Neural cell (in vitro differentiated cells): ENCODE measurements at regions not wholly inside any gene's neighbourhood (a gene's known extent, or its start where the extent isn't known, plus 50 kb on each side); places are given as distances from the start of the nearest gene placed in this dataset.

Experiments
- EZH2 ChIP-seq: fragments of 200-600, 300-800 bp; shearing (Covaris generic), sonication (generic); IDR thresholded peaks from 2 replicates; pipeline ENCODE4 v1.6.1; 2014; ENCODE audit warnings: antibody characterized with exemption, low read length, borderline replicate concordance, mild to moderate bottlenecking; ENCODE audit not compliant: insufficient read depth, poor library complexity, severe bottlenecking
- POLR2AphosphoS5 ChIP-seq: IDR thresholded peaks from 2 replicates; pipeline ENCODE4 v1.6.1; 2012
- RAD21 ChIP-seq: fragments of 450-650 bp; conservative IDR thresholded peaks from 2 replicates; pipeline ENCODE4 v1.6.1; 2014; ENCODE audit warnings: antibody characterized with exemption, mild to moderate bottlenecking, moderate library complexity
- SMC3 ChIP-seq: fragments of 450-650 bp; conservative IDR thresholded peaks from 2 replicates; pipeline ENCODE4 v1.6.1; 2014; ENCODE audit warnings: antibody characterized with exemption, mild to moderate bottlenecking, moderate library complexity; ENCODE audit not compliant: poor library complexity
- TF ChIP-seq, protein P1 (sequence below): fragments of 450-650 bp; IDR thresholded peaks from 2 replicates; pipeline ENCODE4 v1.5.1; 2014; ENCODE audit warnings: antibody characterized with exemption, mild to moderate bottlenecking, moderate library complexity; ENCODE audit not compliant: poor library complexity, severe bottlenecking
- TF ChIP-seq, protein P2 (sequence below): IDR thresholded peaks from 2 replicates; pipeline ENCODE4 v1.6.1; 2012; ENCODE audit warnings: borderline replicate concordance

DNA sequence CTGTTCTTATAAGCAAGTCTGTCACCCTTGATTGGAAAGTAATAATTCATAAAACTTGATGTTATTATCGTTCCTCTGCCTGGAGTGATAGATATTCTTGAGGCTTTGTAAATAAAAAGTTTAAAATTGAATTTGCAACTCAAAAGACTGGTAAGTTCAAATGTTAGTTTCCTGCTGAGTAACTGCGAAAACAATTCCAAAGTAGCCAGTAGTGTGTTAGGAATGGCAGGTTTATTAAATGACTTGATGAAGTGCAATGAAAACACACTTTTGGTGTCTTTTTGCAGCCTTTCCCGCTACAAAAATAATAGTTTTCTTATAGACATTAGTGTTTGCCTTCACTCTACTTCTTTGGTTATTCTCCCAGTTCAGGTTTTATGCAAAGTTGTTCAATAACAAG lies 299.3 kb downstream of the DLEU7 start:
- TF ChIP-seq, protein P1, sequence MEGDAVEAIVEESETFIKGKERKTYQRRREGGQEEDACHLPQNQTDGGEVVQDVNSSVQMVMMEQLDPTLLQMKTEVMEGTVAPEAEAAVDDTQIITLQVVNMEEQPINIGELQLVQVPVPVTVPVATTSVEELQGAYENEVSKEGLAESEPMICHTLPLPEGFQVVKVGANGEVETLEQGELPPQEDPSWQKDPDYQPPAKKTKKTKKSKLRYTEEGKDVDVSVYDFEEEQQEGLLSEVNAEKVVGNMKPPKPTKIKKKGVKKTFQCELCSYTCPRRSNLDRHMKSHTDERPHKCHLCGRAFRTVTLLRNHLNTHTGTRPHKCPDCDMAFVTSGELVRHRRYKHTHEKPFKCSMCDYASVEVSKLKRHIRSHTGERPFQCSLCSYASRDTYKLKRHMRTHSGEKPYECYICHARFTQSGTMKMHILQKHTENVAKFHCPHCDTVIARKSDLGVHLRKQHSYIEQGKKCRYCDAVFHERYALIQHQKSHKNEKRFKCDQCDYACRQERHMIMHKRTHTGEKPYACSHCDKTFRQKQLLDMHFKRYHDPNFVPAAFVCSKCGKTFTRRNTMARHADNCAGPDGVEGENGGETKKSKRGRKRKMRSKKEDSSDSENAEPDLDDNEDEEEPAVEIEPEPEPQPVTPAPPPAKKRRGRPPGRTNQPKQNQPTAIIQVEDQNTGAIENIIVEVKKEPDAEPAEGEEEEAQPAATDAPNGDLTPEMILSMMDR: no peak
- no peak for TF ChIP-seq EZH2
- TF ChIP-seq RAD21: no peak
- TF ChIP-seq, protein P2, sequence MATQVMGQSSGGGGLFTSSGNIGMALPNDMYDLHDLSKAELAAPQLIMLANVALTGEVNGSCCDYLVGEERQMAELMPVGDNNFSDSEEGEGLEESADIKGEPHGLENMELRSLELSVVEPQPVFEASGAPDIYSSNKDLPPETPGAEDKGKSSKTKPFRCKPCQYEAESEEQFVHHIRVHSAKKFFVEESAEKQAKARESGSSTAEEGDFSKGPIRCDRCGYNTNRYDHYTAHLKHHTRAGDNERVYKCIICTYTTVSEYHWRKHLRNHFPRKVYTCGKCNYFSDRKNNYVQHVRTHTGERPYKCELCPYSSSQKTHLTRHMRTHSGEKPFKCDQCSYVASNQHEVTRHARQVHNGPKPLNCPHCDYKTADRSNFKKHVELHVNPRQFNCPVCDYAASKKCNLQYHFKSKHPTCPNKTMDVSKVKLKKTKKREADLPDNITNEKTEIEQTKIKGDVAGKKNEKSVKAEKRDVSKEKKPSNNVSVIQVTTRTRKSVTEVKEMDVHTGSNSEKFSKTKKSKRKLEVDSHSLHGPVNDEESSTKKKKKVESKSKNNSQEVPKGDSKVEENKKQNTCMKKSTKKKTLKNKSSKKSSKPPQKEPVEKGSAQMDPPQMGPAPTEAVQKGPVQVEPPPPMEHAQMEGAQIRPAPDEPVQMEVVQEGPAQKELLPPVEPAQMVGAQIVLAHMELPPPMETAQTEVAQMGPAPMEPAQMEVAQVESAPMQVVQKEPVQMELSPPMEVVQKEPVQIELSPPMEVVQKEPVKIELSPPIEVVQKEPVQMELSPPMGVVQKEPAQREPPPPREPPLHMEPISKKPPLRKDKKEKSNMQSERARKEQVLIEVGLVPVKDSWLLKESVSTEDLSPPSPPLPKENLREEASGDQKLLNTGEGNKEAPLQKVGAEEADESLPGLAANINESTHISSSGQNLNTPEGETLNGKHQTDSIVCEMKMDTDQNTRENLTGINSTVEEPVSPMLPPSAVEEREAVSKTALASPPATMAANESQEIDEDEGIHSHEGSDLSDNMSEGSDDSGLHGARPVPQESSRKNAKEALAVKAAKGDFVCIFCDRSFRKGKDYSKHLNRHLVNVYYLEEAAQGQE: no peak
- no peak for TF ChIP-seq POLR2AphosphoS5
- no peak for TF ChIP-seq SMC3
